ENCODE measurements at regions not wholly inside any gene's neighbourhood (a gene's known extent, or its start where the extent isn't known, plus 50 kb on each side); places are given as distances from the start of the nearest gene placed in this dataset.
"Not testable (repeated sequence)": the region's sequence is repeated elsewhere in the genome, so short reads cannot be mapped to it uniquely, and the experiment has no call there.

GRCh38 chrX:83630662-83631061, 122.6 kb downstream of the POU3F4 start:
- Mint-ChIP-seq H3K36me3 (no peaks in the 10 kb centered on the region), H3K4me3 (no peak overlapping the region), H3K27ac (no peak overlapping the region), H3K9me3 (peaks cover 0 to 3% (median 0%) of the 10 kb centered on the region in 7 donors), H3K27me3 (ENCODE audit: low read depth in 3 of 3) (peaks cover 0 to 5% (median 3%) of the 10 kb centered on the region in 3 donors), H3K4me1 (peaks cover 3% of the 10 kb centered on the region)
- H3K4me2 ChIP-seq (replicated peaks; ENCODE audit: extremely low read depth, low read length, poor library complexity, severe bottlenecking): no peak overlapping the region
- H3K9ac ChIP-seq (ENCODE audit: insufficient read depth, low read length, poor library complexity, severe bottlenecking): no peak overlapping the region
- 80% methylated on average over 1 of the region's 6 CpGs for WGBS (ENCODE audit: insufficient coverage)
- DNase-seq: no peak
- H3K79me2 ChIP-seq (ENCODE audit: insufficient read depth, low read length): no peaks in the 10 kb centered on the region
- H4K20me1 ChIP-seq (ENCODE audit: insufficient read depth, low read length): no peaks in the 10 kb centered on the region
- no peak overlapping the region for H2AFZ ChIP-seq (ENCODE audit: insufficient read depth, low read depth, low read length, poor library complexity, severe bottlenecking)
- H3K27me3 ChIP-seq (ENCODE audit: control insufficient read depth in 2 of 2, insufficient read depth in 2 of 2, low read length in 2 of 2): no peaks in the 10 kb centered on the region
- no peaks in the 10 kb centered on the region for H3K36me3 ChIP-seq (replicated peaks in 1 of 2; ENCODE audit: control insufficient read depth in 1 of 2, insufficient read depth in 2 of 2, low read length in 2 of 2)
- H3K27ac ChIP-seq (ENCODE audit: low read depth in 1 of 2, low read length in 2 of 2): no peak overlapping the region
- intact Hi-C loops (cut with micrococcal nuclease): no loop called here
- H3K4me1 ChIP-seq (ENCODE audit: control insufficient read depth in 1 of 2, insufficient read depth in 2 of 2, low read length in 2 of 2): no peaks in the 10 kb centered on the region
- no peaks in the 10 kb centered on the region for H3K9me3 ChIP-seq (replicated peaks in 1 of 2; ENCODE audit: control insufficient read depth in 1 of 2, insufficient read depth in 1 of 2, low read length in 2 of 2)
- TF ChIP-seq CTCF (IDR thresholded peaks at IDR 0.05): no peak
- no peak overlapping the region for H3K4me3 ChIP-seq (replicated peaks in 1 of 3; ENCODE audit: low read depth in 2 of 3, low read length in 3 of 3)

- H3K36me3 ChIP-seq (replicated peaks in 1 of 2; ENCODE audit: control insufficient read depth in 1 of 2, insufficient read depth in 2 of 2, low read length in 2 of 2); H3K27ac Mint-ChIP-seq; H3K9me3 ChIP-seq (replicated peaks in 1 of 2; ENCODE audit: control insufficient read depth in 1 of 2, insufficient read depth in 1 of 2, low read length in 2 of 2); H2AFZ ChIP-seq (ENCODE audit: insufficient read depth, low read depth, low read length, poor library complexity, severe bottlenecking); H3K9me3 Mint-ChIP-seq; H3K4me2 ChIP-seq (replicated peaks; ENCODE audit: extremely low read depth, low read length, poor library complexity, severe bottlenecking); H3K27me3 ChIP-seq (ENCODE audit: control insufficient read depth in 2 of 2, insufficient read depth in 2 of 2, low read length in 2 of 2); H3K79me2 ChIP-seq (ENCODE audit: insufficient read depth, low read length); H3K4me3 ChIP-seq (replicated peaks in 1 of 3; ENCODE audit: low read depth in 2 of 3, low read length in 3 of 3); H3K9ac ChIP-seq (ENCODE audit: insufficient read depth, low read length, poor library complexity, severe bottlenecking); H3K36me3 Mint-ChIP-seq; H3K27ac ChIP-seq (ENCODE audit: low read depth in 1 of 2, low read length in 2 of 2); DNase-seq; H3K4me3 Mint-ChIP-seq; H4K20me1 ChIP-seq (ENCODE audit: insufficient read depth, low read length); H3K4me1 Mint-ChIP-seq; H3K4me1 ChIP-seq (ENCODE audit: control insufficient read depth in 1 of 2, insufficient read depth in 2 of 2, low read length in 2 of 2); H3K27me3 Mint-ChIP-seq (ENCODE audit: low read depth in 3 of 3); intact Hi-C loops (cut with micrococcal nuclease): not testable (repeated sequence)
- no CpG with 5 or more reads among the region's 4 CpGs for WGBS (ENCODE audit: insufficient coverage)
These were observed 141.6 kb downstream of the POU3F4 start for GRCh38 chrX:83649706-83650105.
